CD4-positive, alpha-beta T cell treated with Interleukin-12 subunit alpha and Interleukin-12 subunit beta, for 1 hour (primary cell): ENCODE measurements at regions not wholly inside any gene's neighbourhood (a gene's known extent, or its start where the extent isn't known, plus 50 kb on each side); places are given as distances from the start of the nearest gene placed in this dataset.

Experiments
- DNase-seq: peaks from one replicate; pipeline ENCODE4 v3.0.0-alpha.2; 2020

- no peak for DNase-seq
Observed at GRCh38 chr11:15889363-15890030, 466.8 kb downstream of the SOX6 start.

GRCh38 chr11:15890031-15890713 is 466.2 kb downstream of the SOX6 start:
- DNase-seq = no peak

GRCh38 chr11:15893080-15893492 is 463.3 kb downstream of the SOX6 start:
- no peak for DNase-seq

GRCh38 chr11:15896026-15896425 is 460.3 kb downstream of the SOX6 start:
- DNase-seq = no peak

- DNase-seq = no peak
Observed at GRCh38 chr11:15896530-15896929, 459.8 kb downstream of the SOX6 start.

- no peak for DNase-seq
Observed at GRCh38 chr11:15897211-15897960, 459.0 kb downstream of the SOX6 start.

- DNase-seq = no peak
Observed at GRCh38 chr11:15901054-15901453, 455.3 kb downstream of the SOX6 start.

- DNase-seq = no peak
Observed at GRCh38 chr11:15901790-15902189, 454.6 kb downstream of the SOX6 start.

GRCh38 chr11:15903246-15903645 is 453.1 kb downstream of the SOX6 start:
- DNase-seq = no peak

- DNase-seq = no peak
Observed at GRCh38 chr11:15905366-15906104, 450.8 kb downstream of the SOX6 start.

GRCh38 chr11:15906481-15907035 is 449.8 kb downstream of the SOX6 start:
- no peak for DNase-seq

GRCh38 chr11:15907806-15908205 is 448.5 kb downstream of the SOX6 start:
- no peak for DNase-seq

- no peak for DNase-seq
Observed at GRCh38 chr11:15909937-15910598, 446.3 kb downstream of the SOX6 start.

- DNase-seq = no peak
Observed at GRCh38 chr11:15910761-15911160, 445.6 kb downstream of the SOX6 start.

GRCh38 chr11:15911377-15912044 is 444.8 kb downstream of the SOX6 start:
- no peak for DNase-seq

- no peak for DNase-seq
Observed at GRCh38 chr11:15912291-15912690, 444.1 kb downstream of the SOX6 start.

- DNase-seq = no peak
Observed at GRCh38 chr11:15912825-15913224, 443.5 kb downstream of the SOX6 start.

- DNase-seq = no peak
Observed at GRCh38 chr11:15913261-15913660, 443.1 kb downstream of the SOX6 start.
